ENCODE measurements at regions not wholly inside any gene's neighbourhood (a gene's known extent, or its start where the extent isn't known, plus 50 kb on each side); places are given as distances from the start of the nearest gene placed in this dataset.

- no peak for DNase-seq
- H3K36me3 Mint-ChIP-seq, result peaks cover 0 to 1% of the 10 kb centered on the region in 2 donors
- H3K27ac Mint-ChIP-seq, result no peak overlapping the region
- H3K4me3 Mint-ChIP-seq, result no peak overlapping the region
- ATAC-seq (replicated peaks), result no peak
- peaks cover 0 to 3% of the 10 kb centered on the region in 2 donors for H3K9me3 Mint-ChIP-seq
- H3K4me1 Mint-ChIP-seq, result peaks cover 4 to 5% of the 10 kb centered on the region in 2 donors
- peaks cover 20 to 26% of the 10 kb centered on the region in 2 donors for H3K27me3 Mint-ChIP-seq
Measured at GRCh38 chr5:74380193-74380592, 260.3 kb downstream of the ENC1 start.

GRCh38 chr5:74378464-74378863 lies 262.1 kb downstream of the ENC1 start:
- no peak for DNase-seq
- H3K27ac Mint-ChIP-seq, result no peak overlapping the region
- no peak for ATAC-seq (replicated peaks)
- peaks cover 0 to 1% of the 10 kb centered on the region in 2 donors for H3K36me3 Mint-ChIP-seq
- H3K4me1 Mint-ChIP-seq, result peaks cover 2 to 4% of the 10 kb centered on the region in 2 donors
- peaks cover 0 to 3% of the 10 kb centered on the region in 2 donors for H3K9me3 Mint-ChIP-seq
- H3K27me3 Mint-ChIP-seq, result peaks cover 15 to 20% of the 10 kb centered on the region in 2 donors
- no peak overlapping the region for H3K4me3 Mint-ChIP-seq

- Mint-ChIP-seq H3K9me3 (peaks cover 0 to 3% of the 10 kb centered on the region in 2 donors), H3K4me3 (no peak overlapping the region), H3K27ac (no peak overlapping the region), H3K27me3 (peaks cover 15 to 20% of the 10 kb centered on the region in 2 donors), H3K36me3 (peaks cover 0 to 1% of the 10 kb centered on the region in 2 donors), H3K4me1 (peaks cover 2 to 4% of the 10 kb centered on the region in 2 donors)
- ATAC-seq (replicated peaks) (peak; percentile 50 to 81), DNase-seq (no peak)
Measured at GRCh38 chr5:74376187-74376586, 264.3 kb downstream of the ENC1 start.

GRCh38 chr5:74375271-74375670 lies 265.3 kb downstream of the ENC1 start:
- Mint-ChIP-seq H3K36me3 (peaks cover 0 to 1% of the 10 kb centered on the region in 2 donors), H3K27ac (no peak overlapping the region), H3K27me3 (peaks cover 15 to 29% of the 10 kb centered on the region in 2 donors), H3K4me3 (no peak overlapping the region), H3K4me1 (peaks cover 2 to 4% of the 10 kb centered on the region in 2 donors), H3K9me3 (peaks cover 0 to 3% of the 10 kb centered on the region in 2 donors)
- DNase-seq (no peak), ATAC-seq (replicated peaks) (no peak)

- Mint-ChIP-seq H3K4me1 (peaks cover 2 to 4% of the 10 kb centered on the region in 2 donors), H3K27me3 (peaks cover 15 to 30% of the 10 kb centered on the region in 2 donors), H3K36me3 (peaks cover 0 to 1% of the 10 kb centered on the region in 2 donors), H3K27ac (no peak overlapping the region), H3K9me3 (peaks cover 0 to 3% of the 10 kb centered on the region in 2 donors), H3K4me3 (no peak overlapping the region)
- ATAC-seq (replicated peaks) (no peak), DNase-seq (no peak)
Measured at GRCh38 chr5:74374656-74375055, 265.9 kb downstream of the ENC1 start.

DNA sequence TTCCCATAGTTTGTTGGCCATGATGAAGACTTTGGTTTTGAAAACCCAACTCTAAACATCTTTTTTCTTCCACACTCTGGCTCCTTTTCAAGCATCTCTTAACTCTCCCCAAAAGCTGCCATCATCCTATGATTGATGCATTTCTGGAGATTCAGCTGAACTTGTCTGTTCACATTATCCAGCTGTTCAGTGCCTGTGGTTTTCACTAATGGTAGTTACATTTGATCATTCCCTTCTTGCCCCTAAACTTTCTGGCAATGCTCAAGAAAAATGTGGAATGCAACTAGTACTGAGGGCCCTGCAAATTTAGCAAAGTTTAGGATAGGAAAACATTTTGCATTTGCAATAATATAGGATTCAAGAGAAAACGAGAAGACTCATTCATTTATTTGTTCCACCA lies 267.5 kb downstream of the ENC1 start:
- H3K27ac Mint-ChIP-seq, result no peak overlapping the region
- H3K4me1 Mint-ChIP-seq, result peaks cover 2 to 4% of the 10 kb centered on the region in 2 donors
- H3K27me3 Mint-ChIP-seq, result peaks cover 8 to 14% of the 10 kb centered on the region in 2 donors
- no peak overlapping the region for H3K4me3 Mint-ChIP-seq
- peaks cover 0 to 3% of the 10 kb centered on the region in 2 donors for H3K9me3 Mint-ChIP-seq
- DNase-seq (no peak), ATAC-seq (replicated peaks) (no peak)
- H3K36me3 Mint-ChIP-seq, result peaks cover 0 to 1% of the 10 kb centered on the region in 2 donors

DNA sequence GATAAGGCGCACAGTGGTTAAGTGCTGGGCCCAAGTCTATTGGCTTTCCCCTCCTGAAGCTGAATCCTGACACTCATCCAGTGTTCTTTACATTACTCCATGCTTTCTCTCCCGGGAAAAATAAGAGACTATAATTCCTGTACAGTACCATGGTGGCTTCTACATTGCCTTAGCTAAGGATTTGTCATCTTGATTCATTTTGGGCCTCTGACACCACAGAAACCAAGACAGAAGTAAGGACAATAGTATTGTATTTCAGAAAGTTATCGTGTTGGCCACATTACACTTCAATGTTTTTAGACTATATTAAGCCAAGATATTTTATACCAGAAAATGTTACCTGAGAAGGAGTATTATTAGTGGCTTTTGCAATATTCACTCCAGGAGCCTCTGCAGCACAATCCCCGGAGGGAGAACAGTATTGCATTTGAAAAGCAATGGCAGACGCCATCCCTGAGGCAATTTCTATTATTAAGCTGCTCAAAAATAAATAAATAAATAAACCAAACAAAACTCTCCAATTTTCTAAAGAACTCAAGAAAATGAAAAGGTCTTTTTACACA lies 267.9 kb downstream of the ENC1 start:
- Mint-ChIP-seq H3K27ac (no peak overlapping the region), H3K4me3 (no peak overlapping the region), H3K36me3 (peaks cover 0 to 1% of the 10 kb centered on the region in 2 donors), H3K9me3 (peaks cover 0 to 3% of the 10 kb centered on the region in 2 donors), H3K4me1 (peaks cover 0 to 4% of the 10 kb centered on the region in 2 donors), H3K27me3 (peaks cover 7 to 13% of the 10 kb centered on the region in 2 donors)
- DNase-seq (no peak), ATAC-seq (replicated peaks) (no peak)

DNA sequence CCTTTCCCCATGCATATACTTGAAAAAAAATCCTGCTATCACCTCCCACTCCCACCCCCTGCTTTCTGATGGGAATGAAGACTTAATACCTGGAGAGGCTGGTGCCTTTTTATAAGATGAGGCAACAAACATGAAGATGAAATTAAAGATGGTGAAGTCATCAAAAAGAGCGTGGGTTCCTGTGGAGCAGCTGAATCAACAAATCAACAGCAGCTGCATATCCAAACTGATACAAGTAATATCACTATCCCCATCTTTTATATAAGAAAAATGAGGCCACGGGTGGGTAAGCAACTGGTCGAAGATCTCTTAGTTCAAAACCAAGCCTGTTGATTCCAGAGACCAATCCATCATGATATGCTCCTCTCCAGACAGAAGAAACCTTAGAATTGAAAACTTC lies 268.5 kb downstream of the ENC1 start:
- no peak for DNase-seq
- peaks cover 0 to 1% of the 10 kb centered on the region in 2 donors for H3K36me3 Mint-ChIP-seq

GRCh38 chr5:74371621-74372020 lies 268.9 kb downstream of the ENC1 start:
- ATAC-seq (replicated peaks) (no peak), DNase-seq (no peak)
- Mint-ChIP-seq H3K27ac (no peak overlapping the region), H3K9me3 (peaks cover 0 to 3% of the 10 kb centered on the region in 2 donors), H3K4me3 (no peak overlapping the region), H3K4me1 (peaks cover 0 to 4% of the 10 kb centered on the region in 2 donors), H3K27me3 (peaks cover 12 to 13% of the 10 kb centered on the region in 2 donors), H3K36me3 (peaks cover 0 to 1% of the 10 kb centered on the region in 2 donors)

More for the DNA sequence above, 268.5 kb downstream of the ENC1 start:
- no peak for ATAC-seq (replicated peaks)
- peaks cover 0 to 3% of the 10 kb centered on the region in 2 donors for H3K9me3 Mint-ChIP-seq
- H3K4me3 Mint-ChIP-seq, result no peak overlapping the region
- no peak overlapping the region for H3K27ac Mint-ChIP-seq
- peaks cover 9 to 13% of the 10 kb centered on the region in 2 donors for H3K27me3 Mint-ChIP-seq
- peaks cover 0 to 4% of the 10 kb centered on the region in 2 donors for H3K4me1 Mint-ChIP-seq

- DNase-seq (no peak), ATAC-seq (replicated peaks) (no peak)
- no peaks in the 10 kb centered on the region for H3K4me1 Mint-ChIP-seq
- no peak overlapping the region for H3K4me3 Mint-ChIP-seq
- no peak overlapping the region for H3K27ac Mint-ChIP-seq
- peaks cover 0 to 6% of the 10 kb centered on the region in 2 donors for H3K9me3 Mint-ChIP-seq
- peaks cover 12 to 23% of the 10 kb centered on the region in 2 donors for H3K27me3 Mint-ChIP-seq
- H3K36me3 Mint-ChIP-seq, result no peaks in the 10 kb centered on the region
Measured at GRCh38 chr5:74370168-74370567, 270.4 kb downstream of the ENC1 start.

DNA sequence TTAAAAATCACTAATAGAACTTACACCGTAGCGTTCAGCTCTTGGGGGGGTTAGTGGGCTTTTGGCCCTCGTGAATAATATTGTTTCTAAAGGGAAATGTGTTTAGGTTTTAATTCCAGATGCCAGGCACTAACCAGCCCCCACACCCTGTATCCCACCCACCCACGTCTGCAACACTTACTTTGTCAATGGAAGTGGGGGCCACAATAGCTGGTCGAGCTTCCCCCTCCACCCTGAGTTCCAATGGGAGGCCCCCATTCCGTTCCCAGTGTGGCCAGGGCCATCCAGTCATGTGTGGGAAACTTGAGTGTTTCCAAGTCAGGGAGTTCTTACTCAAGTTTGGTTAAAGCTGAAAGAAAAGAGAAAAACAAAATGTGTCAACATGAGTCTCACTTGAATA lies 271.4 kb downstream of the ENC1 start:
- Mint-ChIP-seq H3K27ac (no peak overlapping the region), H3K4me3 (no peak overlapping the region), H3K27me3 (peaks cover 12 to 30% of the 10 kb centered on the region in 2 donors), H3K36me3 (no peaks in the 10 kb centered on the region), H3K9me3 (peaks cover 0 to 6% of the 10 kb centered on the region in 2 donors), H3K4me1 (no peaks in the 10 kb centered on the region)
- DNase-seq (no peak), ATAC-seq (replicated peaks) (no peak)

GRCh38 chr5:74367934-74368333 lies 272.6 kb downstream of the ENC1 start:
- ATAC-seq (replicated peaks) (no peak), DNase-seq (no peak)
- Mint-ChIP-seq H3K4me1 (peaks cover 2 to 7% of the 10 kb centered on the region in 2 donors), H3K36me3 (peaks cover 0 to 2% of the 10 kb centered on the region in 2 donors), H3K27ac (no peak overlapping the region), H3K27me3 (peaks cover 16 to 33% of the 10 kb centered on the region in 2 donors), H3K9me3 (peaks cover 0 to 6% of the 10 kb centered on the region in 2 donors), H3K4me3 (no peak overlapping the region)

- peaks cover 0 to 2% of the 10 kb centered on the region in 2 donors for H3K36me3 Mint-ChIP-seq
- DNase-seq (no peak), ATAC-seq (replicated peaks) (no peak)
- peaks cover 0 to 6% of the 10 kb centered on the region in 2 donors for H3K9me3 Mint-ChIP-seq
- no peak overlapping the region for H3K27ac Mint-ChIP-seq
- peaks cover 6 to 12% of the 10 kb centered on the region in 2 donors for H3K4me1 Mint-ChIP-seq
- no peak overlapping the region for H3K4me3 Mint-ChIP-seq
- H3K27me3 Mint-ChIP-seq, result peaks cover 16 to 33% of the 10 kb centered on the region in 2 donors
Measured at GRCh38 chr5:74367241-74367733, 273.2 kb downstream of the ENC1 start.

DNA sequence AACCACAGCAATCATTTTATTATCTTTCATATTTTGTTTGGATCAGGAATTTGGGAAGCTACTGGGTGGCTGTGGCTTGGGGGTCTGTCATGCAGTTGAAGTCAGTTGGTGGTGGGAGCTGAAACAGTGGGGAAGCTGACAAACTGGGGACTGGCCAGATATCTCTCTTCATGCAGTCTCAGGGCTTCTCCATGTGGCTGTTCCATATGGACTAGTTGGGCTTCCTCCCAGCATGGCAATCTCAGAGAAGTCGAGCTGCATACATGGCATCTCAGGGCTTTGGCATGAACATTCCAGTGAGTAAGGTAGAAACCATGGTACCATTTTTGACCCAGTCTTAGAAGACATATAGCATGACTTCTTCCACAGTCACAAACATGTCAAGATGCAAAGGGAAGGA lies 274.8 kb downstream of the ENC1 start:
- Mint-ChIP-seq H3K4me3 (no peak overlapping the region), H3K27ac (no peak overlapping the region)
- no peak for ATAC-seq (replicated peaks)

DNA sequence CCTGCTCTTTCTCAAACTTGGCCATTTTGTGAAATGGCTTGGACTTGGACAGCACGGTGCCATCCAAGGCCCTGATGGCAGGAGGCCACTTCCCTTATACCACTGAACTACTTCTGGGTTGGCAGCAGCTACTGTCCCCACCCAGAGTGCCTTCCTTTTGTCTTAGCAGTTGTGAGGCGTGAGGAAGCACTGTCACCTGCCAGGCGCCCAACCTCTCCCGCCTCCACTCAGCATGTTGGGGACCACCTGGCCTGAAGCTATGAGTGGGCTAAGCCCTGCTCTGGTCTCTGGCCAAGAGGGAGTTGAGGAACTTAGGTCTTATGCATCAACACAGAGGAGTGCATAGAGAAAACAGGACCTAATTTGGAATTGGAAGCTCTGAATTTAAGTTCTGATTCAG lies 276.0 kb downstream of the ENC1 start:
- Mint-ChIP-seq H3K27me3 (peaks cover 12 to 20% of the 10 kb centered on the region in 2 donors), H3K36me3 (peaks cover 0 to 2% of the 10 kb centered on the region in 2 donors), H3K9me3 (peaks cover 0 to 6% of the 10 kb centered on the region in 2 donors), H3K4me3 (no peak overlapping the region), H3K27ac (no peak overlapping the region), H3K4me1 (peaks cover 6 to 12% of the 10 kb centered on the region in 2 donors)
- DNase-seq, result no peak
- ATAC-seq (replicated peaks), result no peak

More for the DNA sequence above, 274.8 kb downstream of the ENC1 start:
- Mint-ChIP-seq H3K4me1 (peaks cover 6 to 12% of the 10 kb centered on the region in 2 donors), H3K27me3 (peaks cover 16 to 29% of the 10 kb centered on the region in 2 donors), H3K36me3 (peaks cover 0 to 2% of the 10 kb centered on the region in 2 donors), H3K9me3 (peaks cover 0 to 6% of the 10 kb centered on the region in 2 donors)
- no peak for DNase-seq
